Panc1 (cell line): ENCODE measurements at regions not wholly inside any gene's neighbourhood (a gene's known extent, or its start where the extent isn't known, plus 50 kb on each side); places are given as distances from the start of the nearest gene placed in this dataset.

Source experiments
- ATAC-seq: fragments of 200-7000 bp; cut with Tn5 transposase; 2 replicates; pipeline ENCODE4 v1.9.1; 2020; ENCODE audit warnings: mild to moderate bottlenecking, moderate library complexity
- BruUV-seq: library from RNA; stranded (reverse); fragments of 400-500 nt; replicated peaks from 2 replicates; lab custom pipeline; 2021; lab: Mats Ljungman, UMichigan
- CTCF ChIA-PET: fragments of 300-600 bp; sonication (Branson Sonifier 250); formaldehyde crosslinking; loops from one replicate; lab custom pipeline; 2022; ENCODE audit warnings: antibody characterized with exemption; lab: Charles Lee
- POLR2A ChIA-PET: fragments of 300-600 bp; sonication (Branson Sonifier 250); formaldehyde crosslinking; loops from one replicate; lab custom pipeline; 2022; ENCODE audit warnings: antibody characterized with exemption; lab: Charles Lee
- DNase-seq: peaks from one replicate; pipeline ENCODE4 v3.0.0-alpha.2; 2010; ENCODE audit warnings: low read depth, low spot score
- H3K27ac ChIP-seq: 2 replicates; pipeline ENCODE4 v1.5.1; 2011; ENCODE audit warnings: mild to moderate bottlenecking, low read length, inconsistent platforms
- H3K27me3 ChIP-seq: fragments of 200-500 bp; sonication (Bioruptor generic); 2 replicates; pipeline ENCODE4 v1.6.0; 2014; ENCODE audit warnings: low read length, inconsistent platforms; ENCODE audit not compliant: control insufficient read depth, insufficient read depth
- H3K36me3 ChIP-seq: fragments of 200-500 bp; sonication (Bioruptor generic); 2 replicates; pipeline ENCODE4 v1.5.1; 2014; ENCODE audit warnings: inconsistent platforms, mild to moderate bottlenecking, low read length, moderate library complexity; ENCODE audit not compliant: control insufficient read depth, insufficient read depth
- H3K4me1 ChIP-seq: 2 replicates; pipeline ENCODE4 v1.5.1; 2011; ENCODE audit warnings: inconsistent platforms, mild to moderate bottlenecking, low read length, moderate library complexity; ENCODE audit not compliant: control insufficient read depth, insufficient read depth
- H3K4me3 ChIP-seq, 2 experiments: 2 replicates each; pipeline ENCODE4 v1.5.1; 2011 to 2012; ENCODE audit warnings: low read depth in 2 of 2, low read length in 2 of 2, mild to moderate bottlenecking in 2 of 2, inconsistent platforms in 1 of 2, moderate library complexity in 1 of 2
- H3K9me3 ChIP-seq: fragments of 200-500 bp; sonication (Bioruptor generic); 2 replicates; pipeline ENCODE4 v1.5.1; 2014; ENCODE audit warnings: low read depth, mild to moderate bottlenecking, inconsistent platforms, low read length, moderate library complexity; ENCODE audit not compliant: control insufficient read depth, insufficient read depth
- CTCF ChIP-seq: fragments of 450-650 bp; IDR thresholded peaks from 2 replicates; pipeline ENCODE4 v1.5.1; 2017; ENCODE audit warnings: mild to moderate bottlenecking
- POLR2AphosphoS5 ChIP-seq: IDR thresholded peaks from 2 replicates; pipeline ENCODE4 v1.6.1; 2012; ENCODE audit warnings: mild to moderate bottlenecking, low read depth, low read length, moderate library complexity
- SIN3A ChIP-seq: IDR thresholded peaks from 2 replicates; pipeline ENCODE4 v1.6.1; 2012; ENCODE audit warnings: low read depth, mild to moderate bottlenecking, low read length, moderate library complexity, borderline replicate concordance; ENCODE audit not compliant: insufficient read depth
- TCF7L2 ChIP-seq: IDR thresholded peaks from 2 replicates; pipeline ENCODE4 v1.6.1; 2011; ENCODE audit warnings: mild to moderate bottlenecking, low read depth, low read length, inconsistent platforms
- in situ Hi-C: cut with HindIII; loops from 2 replicates; pipeline ENCODE4 v1.10.0; 2016; ENCODE audit warnings: low sequenced_read_pairs, low pct_unique_long_range_greater_than_20kb
- intact Hi-C: fragments of 100-400 bp; cut with micrococcal nuclease; formaldehyde crosslinking; loops from one replicate; pipeline ENCODE4 v1.10.0; 2022; ENCODE audit not compliant: unreplicated experiment
- TF ChIP-seq, protein P1 (sequence below), 2 experiments: IDR thresholded peaks; 2 replicates each; pipeline ENCODE4 v1.6.1; 2011 to 2012; ENCODE audit warnings: low read depth in 2 of 2, control low read depth in 1 of 2, low read length in 1 of 2, mild to moderate bottlenecking in 1 of 2, moderate library complexity in 1 of 2; ENCODE audit not compliant: insufficient read depth in 1 of 2

DNA sequence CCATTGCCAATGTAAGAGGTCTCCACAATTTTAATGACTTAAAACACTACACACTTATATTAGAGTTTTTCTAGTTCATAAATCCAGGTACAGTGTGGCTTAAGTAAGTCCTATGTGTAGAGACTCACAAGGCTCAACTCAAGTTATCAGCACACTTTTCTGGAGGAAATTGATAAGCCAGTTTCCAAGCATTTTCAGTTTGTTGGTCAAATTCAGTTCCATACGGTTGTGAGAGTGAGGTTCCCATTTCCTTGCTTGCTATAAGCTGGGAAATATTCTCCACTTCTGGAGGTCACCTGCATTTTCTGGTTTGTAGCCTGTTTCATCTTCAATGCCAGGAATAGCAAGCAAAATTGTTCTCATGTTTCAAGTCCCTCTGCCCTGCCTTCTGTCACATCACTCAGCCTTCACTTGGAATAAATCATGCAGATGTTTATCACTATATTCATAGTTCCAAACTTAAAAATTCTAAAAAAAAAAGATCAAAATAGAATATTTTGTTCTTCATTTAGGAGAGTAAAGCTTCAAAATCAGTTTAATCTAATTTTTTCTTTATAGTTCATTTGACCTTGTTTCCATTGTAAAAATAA, 1137.5 kb upstream of the INTU start:
- no peak overlapping the region for H3K4me3 ChIP-seq
- DNase-seq = no peak
- in situ Hi-C loops (no loop called here), intact Hi-C loops (no loop called here)
- ChIA-PET CTCF (no interaction called here), POLR2A (interaction anchor here (0.7 kb wide), 1 partner anchor 1653 kb away, joined by 4 read pairs; no protein-coding TSS in a partner anchor)
- no TSS peak for BruUV-seq
- no peaks in the 10 kb centered on the region for H3K4me1 ChIP-seq
- no peak for ATAC-seq
- H3K27me3 ChIP-seq = no peaks in the 10 kb centered on the region
- H3K9me3 ChIP-seq = no peaks in the 10 kb centered on the region
- no peaks in the 10 kb centered on the region for H3K36me3 ChIP-seq
- H3K27ac ChIP-seq = no peak overlapping the region
- TF ChIP-seq SIN3A (no peak), CTCF (no peak), POLR2AphosphoS5 (no peak), TCF7L2 (no peak)
- TF ChIP-seq, protein P1, sequence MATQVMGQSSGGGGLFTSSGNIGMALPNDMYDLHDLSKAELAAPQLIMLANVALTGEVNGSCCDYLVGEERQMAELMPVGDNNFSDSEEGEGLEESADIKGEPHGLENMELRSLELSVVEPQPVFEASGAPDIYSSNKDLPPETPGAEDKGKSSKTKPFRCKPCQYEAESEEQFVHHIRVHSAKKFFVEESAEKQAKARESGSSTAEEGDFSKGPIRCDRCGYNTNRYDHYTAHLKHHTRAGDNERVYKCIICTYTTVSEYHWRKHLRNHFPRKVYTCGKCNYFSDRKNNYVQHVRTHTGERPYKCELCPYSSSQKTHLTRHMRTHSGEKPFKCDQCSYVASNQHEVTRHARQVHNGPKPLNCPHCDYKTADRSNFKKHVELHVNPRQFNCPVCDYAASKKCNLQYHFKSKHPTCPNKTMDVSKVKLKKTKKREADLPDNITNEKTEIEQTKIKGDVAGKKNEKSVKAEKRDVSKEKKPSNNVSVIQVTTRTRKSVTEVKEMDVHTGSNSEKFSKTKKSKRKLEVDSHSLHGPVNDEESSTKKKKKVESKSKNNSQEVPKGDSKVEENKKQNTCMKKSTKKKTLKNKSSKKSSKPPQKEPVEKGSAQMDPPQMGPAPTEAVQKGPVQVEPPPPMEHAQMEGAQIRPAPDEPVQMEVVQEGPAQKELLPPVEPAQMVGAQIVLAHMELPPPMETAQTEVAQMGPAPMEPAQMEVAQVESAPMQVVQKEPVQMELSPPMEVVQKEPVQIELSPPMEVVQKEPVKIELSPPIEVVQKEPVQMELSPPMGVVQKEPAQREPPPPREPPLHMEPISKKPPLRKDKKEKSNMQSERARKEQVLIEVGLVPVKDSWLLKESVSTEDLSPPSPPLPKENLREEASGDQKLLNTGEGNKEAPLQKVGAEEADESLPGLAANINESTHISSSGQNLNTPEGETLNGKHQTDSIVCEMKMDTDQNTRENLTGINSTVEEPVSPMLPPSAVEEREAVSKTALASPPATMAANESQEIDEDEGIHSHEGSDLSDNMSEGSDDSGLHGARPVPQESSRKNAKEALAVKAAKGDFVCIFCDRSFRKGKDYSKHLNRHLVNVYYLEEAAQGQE (IDR thresholded peaks at IDR 0.05; ENCODE audit: insufficient read depth in 1 of 2, low read depth in 2 of 2, low read length in 1 of 2) = no peak

- Histone ChIP-seq H3K4me1 (no peaks in the 10 kb centered on the region), H3K36me3 (no peaks in the 10 kb centered on the region; the same call in 1 of the 2 replicates), H3K27me3 (no peaks in the 10 kb centered on the region), H3K27ac (no peak overlapping the region), H3K4me3 (no peak overlapping the region), H3K9me3 (no peaks in the 10 kb centered on the region)
- ChIA-PET POLR2A (no interaction called here), CTCF (no interaction called here)
- DNase-seq = no peak
- no TSS peak for BruUV-seq
- intact Hi-C loops (no loop called here), in situ Hi-C loops (no loop called here)
- ATAC-seq = no peak
- no peak for TF ChIP-seq POLR2AphosphoS5
- TF ChIP-seq CTCF = no peak
These were observed 1119.8 kb upstream of the INTU start for GRCh38 chr4:126512979-126513378.
